Stimulated activated effector memory CD8-positive, alpha-beta T cell treated with anti-CD3 and anti-CD28 coated beads, Interleukin-12 subunit alpha, Interleukin-12 subunit beta, amount 100 ng/mL, for 72 hours (primary cell): ENCODE measurements at regions not wholly inside any gene's neighbourhood (a gene's known extent, or its start where the extent isn't known, plus 50 kb on each side); places are given as distances from the start of the nearest gene placed in this dataset.
"Not testable (repeated sequence)": the region's sequence is repeated elsewhere in the genome, so short reads cannot be mapped to it uniquely, and the experiment has no call there.

Source experiments
- ATAC-seq: fragments of 150-1000 bp; cut with Tn5 transposase; 2 replicates; pipeline ENCODE4 v1.10.0; 2021
- DNase-seq, 2 donors: peaks; one replicate each; pipeline ENCODE4 v3.0.0; 2021 to 2022; ENCODE audit warnings: low spot score in 2 of 2
- H3K27ac Mint-ChIP-seq: one replicate; pipeline ENCODE4 v1.8.0; 2022; ENCODE audit warnings: mild to moderate bottlenecking, mixed read lengths
- H3K36me3 Mint-ChIP-seq: one replicate; pipeline ENCODE4 v1.8.0; 2022; ENCODE audit warnings: mild to moderate bottlenecking, mixed read lengths
- H3K4me1 Mint-ChIP-seq: one replicate; pipeline ENCODE4 v1.8.0; 2022; ENCODE audit warnings: mixed read lengths
- H3K4me3 Mint-ChIP-seq: one replicate; pipeline ENCODE4 v1.8.0; 2022; ENCODE audit warnings: mild to moderate bottlenecking, mixed read lengths
- H3K9me3 Mint-ChIP-seq: one replicate; pipeline ENCODE4 v1.8.0; 2022; ENCODE audit warnings: mixed read lengths

GRCh38 chr7:7042286-7042893 lies 140.0 kb upstream of the C1GALT1 start:
- not testable (repeated sequence) for ATAC-seq, H3K9me3 Mint-ChIP-seq, H3K4me3 Mint-ChIP-seq, DNase-seq, H3K36me3 Mint-ChIP-seq, H3K4me1 Mint-ChIP-seq, H3K27ac Mint-ChIP-seq

DNA sequence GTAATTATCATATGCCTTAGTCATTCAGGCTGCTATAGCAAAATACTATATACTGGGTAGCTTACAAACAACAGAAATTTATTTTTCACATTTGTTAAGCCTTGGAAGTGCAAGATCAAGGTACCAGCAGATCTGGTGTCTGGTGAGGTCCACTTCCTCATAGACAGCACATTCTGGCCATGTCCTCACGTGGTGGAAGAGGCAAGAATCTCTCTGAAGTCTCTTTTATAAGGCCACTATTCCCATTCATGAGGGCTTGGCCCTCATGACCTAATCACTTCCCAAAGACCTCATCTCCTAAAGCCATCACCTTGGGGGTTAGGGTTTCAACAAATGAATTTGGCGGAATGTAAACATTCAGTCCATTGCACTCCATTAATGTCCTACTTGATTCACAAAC lies 137.5 kb upstream of the C1GALT1 start:
- Mint-ChIP-seq H3K36me3 (no peaks in the 10 kb centered on the region), H3K9me3 (no peaks in the 10 kb centered on the region), H3K4me3 (no peak overlapping the region), H3K4me1 (no peaks in the 10 kb centered on the region), H3K27ac (no peak overlapping the region)
- DNase-seq (no peak), ATAC-seq (no peak)

DNA sequence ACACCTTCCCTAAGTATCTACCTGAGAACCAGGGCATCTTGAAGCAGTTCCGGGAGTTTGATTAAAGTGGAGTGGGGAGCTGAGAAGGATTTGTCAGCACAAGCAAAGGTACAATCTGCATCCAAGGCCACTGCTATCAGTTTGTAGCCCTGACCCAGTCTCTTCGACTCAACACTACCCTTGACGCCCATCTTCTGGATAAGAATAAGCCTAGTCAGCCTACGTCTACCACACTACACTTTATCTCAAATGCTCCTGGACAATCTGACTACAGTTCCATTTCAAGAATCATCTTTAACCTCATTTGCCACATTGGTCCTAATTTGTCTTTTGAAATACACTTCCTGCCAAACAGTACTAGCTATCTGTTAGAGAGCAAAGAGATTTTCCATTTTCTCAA lies 134.1 kb upstream of the C1GALT1 start:
- Mint-ChIP-seq H3K27ac (no peak overlapping the region), H3K36me3 (no peaks in the 10 kb centered on the region), H3K9me3 (no peaks in the 10 kb centered on the region), H3K4me1 (no peaks in the 10 kb centered on the region), H3K4me3 (no peak overlapping the region)
- no peak for DNase-seq
- no peak for ATAC-seq

DNA sequence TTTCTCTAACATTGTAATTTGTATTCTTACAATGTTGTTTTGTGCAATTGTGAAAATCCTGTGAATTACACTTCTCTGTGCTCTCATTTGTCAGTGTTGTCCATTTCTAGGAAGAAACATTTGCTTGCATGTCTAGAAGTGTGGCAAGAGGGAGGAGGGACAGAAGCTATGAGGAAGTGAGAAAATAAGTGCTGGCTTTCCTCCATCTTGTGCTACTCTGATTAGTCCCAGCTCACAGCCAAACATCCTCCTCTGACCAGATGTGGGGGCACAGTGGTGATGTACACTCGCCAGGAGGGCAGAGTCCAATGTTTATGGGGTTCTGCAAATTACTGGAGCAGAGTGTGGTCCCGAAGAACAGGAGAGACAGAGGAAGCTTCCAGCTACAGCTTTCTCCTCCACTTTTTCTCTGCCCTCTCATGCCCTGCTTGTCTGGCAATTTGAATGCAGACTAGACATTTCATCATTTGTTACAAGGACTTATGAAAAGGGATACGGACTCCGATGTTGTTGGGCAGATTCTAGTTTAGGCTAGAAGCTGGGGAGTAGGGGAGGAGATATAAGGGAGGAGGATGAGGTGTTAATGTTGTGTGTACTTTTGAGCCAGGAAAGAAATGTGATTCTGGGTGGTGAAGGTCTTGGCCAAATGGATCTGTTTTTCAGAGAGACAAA lies 131.0 kb upstream of the C1GALT1 start:
- peak in 1 of 2 donors; percentile 17 for DNase-seq
- no peak overlapping the region for H3K27ac Mint-ChIP-seq
- H3K9me3 Mint-ChIP-seq: no peaks in the 10 kb centered on the region
- no peaks in the 10 kb centered on the region for H3K36me3 Mint-ChIP-seq
- H3K4me1 Mint-ChIP-seq: no peaks in the 10 kb centered on the region
- ATAC-seq: no peak
- no peak overlapping the region for H3K4me3 Mint-ChIP-seq

GRCh38 chr7:7054252-7054830 lies 128.0 kb upstream of the C1GALT1 start:
- DNase-seq (peak in 1 of 2 donors; percentile 13), ATAC-seq (no peak)
- Mint-ChIP-seq H3K36me3 (no peaks in the 10 kb centered on the region), H3K27ac (no peak overlapping the region), H3K9me3 (no peaks in the 10 kb centered on the region), H3K4me1 (no peaks in the 10 kb centered on the region), H3K4me3 (no peak overlapping the region)

- Mint-ChIP-seq H3K36me3 (no peaks in the 10 kb centered on the region), H3K27ac (no peak overlapping the region), H3K4me1 (no peaks in the 10 kb centered on the region), H3K9me3 (no peaks in the 10 kb centered on the region), H3K4me3 (no peak overlapping the region)
- DNase-seq: no peak
- ATAC-seq: no peak
Measured at GRCh38 chr7:7060828-7061599, 121.3 kb upstream of the C1GALT1 start.

- no peak overlapping the region for H3K27ac Mint-ChIP-seq
- no peaks in the 10 kb centered on the region for H3K4me1 Mint-ChIP-seq
- no peaks in the 10 kb centered on the region for H3K36me3 Mint-ChIP-seq
- DNase-seq (no peak), ATAC-seq (no peak)
- H3K9me3 Mint-ChIP-seq: no peaks in the 10 kb centered on the region
- H3K4me3 Mint-ChIP-seq: no peak overlapping the region
Measured at GRCh38 chr7:7077945-7078344, 104.4 kb upstream of the C1GALT1 start.

GRCh38 chr7:7080802-7081201 lies 101.5 kb upstream of the C1GALT1 start:
- no peak for DNase-seq
- Mint-ChIP-seq H3K9me3 (no peaks in the 10 kb centered on the region), H3K36me3 (no peaks in the 10 kb centered on the region), H3K4me3 (no peak overlapping the region), H3K27ac (no peak overlapping the region), H3K4me1 (no peaks in the 10 kb centered on the region)
- no peak for ATAC-seq

DNA sequence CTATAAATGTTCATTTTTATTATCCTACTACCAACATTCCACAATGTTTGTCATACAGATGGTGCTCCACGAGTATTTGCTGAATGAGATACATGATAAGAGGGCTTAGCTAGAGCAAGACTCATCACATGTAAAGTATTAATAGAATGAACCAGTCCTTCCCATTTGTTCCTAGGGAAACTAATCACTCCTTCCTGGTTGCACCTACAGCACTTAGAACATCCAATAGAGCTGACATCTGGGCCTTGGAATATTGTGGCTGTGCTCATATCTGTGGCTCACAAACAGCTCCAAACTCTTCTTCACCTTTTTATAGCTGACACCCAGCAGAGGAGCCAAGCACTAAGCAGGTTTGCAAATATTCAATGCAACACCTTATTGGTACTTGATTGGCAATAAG lies 91.9 kb upstream of the C1GALT1 start:
- ATAC-seq (no peak), DNase-seq (no peak)
- Mint-ChIP-seq H3K27ac (no peak overlapping the region), H3K4me1 (no peaks in the 10 kb centered on the region), H3K4me3 (no peak overlapping the region), H3K36me3 (no peaks in the 10 kb centered on the region), H3K9me3 (peaks cover 8% of the 10 kb centered on the region)

DNA sequence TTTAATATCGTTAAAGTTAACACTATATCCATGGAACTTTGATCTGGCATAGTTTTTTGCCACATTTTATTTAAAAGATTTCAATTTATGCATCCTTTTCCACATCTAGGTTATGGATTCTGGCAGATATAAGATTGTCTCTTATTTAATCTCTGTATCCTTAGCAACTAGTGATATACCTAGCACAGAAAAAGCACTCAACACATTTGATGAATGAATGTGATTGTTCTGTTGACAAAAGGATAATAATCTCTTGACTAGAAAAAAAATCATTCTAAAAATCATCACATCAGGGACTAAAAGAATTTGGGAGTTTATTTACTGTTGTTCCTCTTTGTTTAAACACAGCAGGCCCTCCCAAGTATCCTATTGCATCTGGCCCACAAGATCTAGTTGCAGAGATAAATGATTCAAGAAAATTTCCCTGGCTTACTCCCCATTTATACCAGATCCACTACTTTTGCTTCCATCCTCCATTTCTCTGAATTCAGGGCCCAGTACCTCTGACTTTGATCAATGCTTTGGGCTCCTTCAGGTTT lies 84.0 kb upstream of the C1GALT1 start:
- Mint-ChIP-seq H3K4me3 (no peak overlapping the region), H3K36me3 (no peaks in the 10 kb centered on the region), H3K9me3 (no peaks in the 10 kb centered on the region), H3K27ac (no peak overlapping the region), H3K4me1 (peaks cover 4% of the 10 kb centered on the region)
- ATAC-seq (no peak), DNase-seq (no peak)

- Mint-ChIP-seq H3K4me1 (peaks cover 6% of the 10 kb centered on the region), H3K9me3 (no peaks in the 10 kb centered on the region), H3K36me3 (no peaks in the 10 kb centered on the region), H3K4me3 (no peak overlapping the region), H3K27ac (no peak overlapping the region)
- DNase-seq: no peak
- no peak for ATAC-seq
Measured at GRCh38 chr7:7099584-7100014, 82.7 kb upstream of the C1GALT1 start.

DNA sequence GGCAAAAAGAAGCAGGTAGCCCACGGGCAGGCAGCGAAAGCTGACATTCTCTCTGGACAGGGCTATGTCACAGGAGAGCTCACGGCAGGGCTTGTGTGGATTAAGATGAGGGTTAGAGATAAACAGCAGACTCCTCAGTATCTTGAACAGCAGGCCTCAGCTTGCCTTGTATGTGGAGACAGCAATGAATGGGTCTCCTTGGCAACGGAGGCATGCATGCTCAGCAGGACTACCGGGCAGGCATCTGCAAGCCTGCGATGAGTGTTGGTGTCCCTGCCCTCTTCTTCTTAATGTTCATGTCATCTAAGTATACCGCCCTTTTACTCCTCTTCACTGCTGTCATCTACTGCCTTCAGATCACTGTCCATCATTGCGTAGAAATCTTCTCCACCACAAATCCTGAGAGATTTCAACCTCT lies 81.9 kb upstream of the C1GALT1 start:
- no peaks in the 10 kb centered on the region for H3K36me3 Mint-ChIP-seq
- H3K4me1 Mint-ChIP-seq: peaks cover 6% of the 10 kb centered on the region
- no peaks in the 10 kb centered on the region for H3K9me3 Mint-ChIP-seq
- ATAC-seq: peak; percentile 34
- no peak for DNase-seq
- no peak overlapping the region for H3K4me3 Mint-ChIP-seq
- no peak overlapping the region for H3K27ac Mint-ChIP-seq

- Mint-ChIP-seq H3K4me3 (no peak overlapping the region), H3K27ac (no peak overlapping the region), H3K4me1 (peaks cover 6% of the 10 kb centered on the region), H3K9me3 (no peaks in the 10 kb centered on the region), H3K36me3 (no peaks in the 10 kb centered on the region)
- DNase-seq (no peak), ATAC-seq (no peak)
Measured at GRCh38 chr7:7102906-7103305, 79.4 kb upstream of the C1GALT1 start.

GRCh38 chr7:7103343-7104313 lies 78.7 kb upstream of the C1GALT1 start:
- Mint-ChIP-seq H3K4me3 (no peak overlapping the region), H3K27ac (no peak overlapping the region)
- ATAC-seq: peak; percentile 65

More at GRCh38 chr7:7103343-7104313, 78.7 kb upstream of the C1GALT1 start:
- H3K9me3 Mint-ChIP-seq: no peaks in the 10 kb centered on the region
- no peaks in the 10 kb centered on the region for H3K36me3 Mint-ChIP-seq
- peaks cover 6% of the 10 kb centered on the region for H3K4me1 Mint-ChIP-seq
- no peak for DNase-seq
